Esophagus squamous epithelium (tissue), 5 donors: ENCODE measurements at regions not wholly inside any gene's neighbourhood (a gene's known extent, or its start where the extent isn't known, plus 50 kb on each side); places are given as distances from the start of the nearest gene placed in this dataset.

Source experiments
- DNase-seq: peaks from one replicate; lab custom pipeline; 2025; lab: John Stamatoyannopoulos, UW
- H3K27ac ChIP-seq, 4 donors: fragments of 200-600 bp; sonication (generic); one replicate each; pipeline ENCODE4 v1.5.1; 2016 to 2019; ENCODE audit warnings: mild to moderate bottlenecking in 1 of 4
- H3K27me3 ChIP-seq, 4 donors: fragments of 200-600 bp; sonication (generic); 1 replicate in 3 of 4; 2 replicates in 1 of 4; pipeline versions ENCODE4 v1.5.1 to v1.6.0; 2017 to 2021; ENCODE audit warnings: antibody characterized with exemption in 1 of 4
- H3K36me3 ChIP-seq, 3 donors: fragments of 200-600 bp; sonication (generic); one replicate each; pipeline ENCODE4 v1.5.1; 2016 to 2019
- H3K4me1 ChIP-seq, 3 donors: fragments of 200-600 bp; sonication (generic); one replicate each; pipeline ENCODE4 v1.5.1; 2017 to 2019
- H3K4me3 ChIP-seq, 4 donors: fragments of 200-600 bp; sonication (generic); 1 replicate in 3 of 4; 2 replicates in 1 of 4; pipeline ENCODE4 v1.5.1; 2016 to 2019; ENCODE audit warnings: mild to moderate bottlenecking in 2 of 4, moderate library complexity in 1 of 4
- H3K9me3 ChIP-seq, 3 donors: fragments of 200-600 bp; sonication (generic); one replicate each; pipeline ENCODE4 v1.5.1; 2016 to 2019
- POLR2A ChIP-seq, 4 donors: fragments of 450-650 bp; IDR thresholded peaks; one replicate each; pipeline ENCODE4 v1.6.1; 2017; ENCODE audit warnings: antibody characterized with exemption in 4 of 4, mild to moderate bottlenecking in 4 of 4, moderate library complexity in 3 of 4
- WGBS, 2 donors: methylation state at CpG; one replicate each; pipeline ENCODE4 v1.1.5; 2018; 5-methylcytosine and 5-hydroxymethylcytosine counted together
- intact Hi-C: fragments of 100-400 bp; cut with DNase I; formaldehyde crosslinking; loops from one replicate; pipeline ENCODE4 v1.15.0; 2022
- TF ChIP-seq, protein P1 (sequence below), 6 experiments: fragments of 450-650 bp in 4 of 6; fragments of 200-600 bp in 2 of 6; sonication (generic) in 2 of 6; IDR thresholded peaks; one replicate each; pipeline ENCODE4 v1.5.1; 2016 to 2019; ENCODE audit warnings: antibody characterized with exemption in 6 of 6, mild to moderate bottlenecking in 4 of 6, moderate library complexity in 4 of 6
- donor health status: DM: yes; HTN: yes; CAD: no.

DNA sequence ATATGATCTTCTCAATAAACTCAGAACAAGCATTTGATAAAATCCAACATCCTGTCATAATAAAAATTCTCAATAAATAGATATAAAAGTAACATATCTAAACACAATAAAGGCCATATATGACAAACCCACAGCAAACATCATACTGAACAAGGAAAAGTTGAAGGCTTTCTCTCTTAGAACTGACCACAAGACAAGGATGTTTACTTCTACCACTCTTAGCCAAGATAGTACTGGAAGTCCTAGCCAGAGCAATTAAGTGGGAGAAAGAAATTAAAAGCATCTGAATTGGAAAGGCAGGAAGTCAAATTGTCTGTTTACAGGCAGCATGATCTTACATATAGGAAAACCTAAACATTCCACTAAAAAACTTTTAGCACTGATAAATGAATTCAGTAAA is 510.9 kb downstream of the ANKRD7 start:
- Histone ChIP-seq H3K27ac (no peak overlapping the region), H3K27me3 (no peaks in the 10 kb centered on the region), H3K9me3 (no peaks in the 10 kb centered on the region), H3K4me3 (no peak overlapping the region), H3K4me1 (no peaks in the 10 kb centered on the region), H3K36me3 (no peaks in the 10 kb centered on the region)
- DNase-seq, result no peak
- intact Hi-C loops, result no loop called here
- TF ChIP-seq, protein P1, sequence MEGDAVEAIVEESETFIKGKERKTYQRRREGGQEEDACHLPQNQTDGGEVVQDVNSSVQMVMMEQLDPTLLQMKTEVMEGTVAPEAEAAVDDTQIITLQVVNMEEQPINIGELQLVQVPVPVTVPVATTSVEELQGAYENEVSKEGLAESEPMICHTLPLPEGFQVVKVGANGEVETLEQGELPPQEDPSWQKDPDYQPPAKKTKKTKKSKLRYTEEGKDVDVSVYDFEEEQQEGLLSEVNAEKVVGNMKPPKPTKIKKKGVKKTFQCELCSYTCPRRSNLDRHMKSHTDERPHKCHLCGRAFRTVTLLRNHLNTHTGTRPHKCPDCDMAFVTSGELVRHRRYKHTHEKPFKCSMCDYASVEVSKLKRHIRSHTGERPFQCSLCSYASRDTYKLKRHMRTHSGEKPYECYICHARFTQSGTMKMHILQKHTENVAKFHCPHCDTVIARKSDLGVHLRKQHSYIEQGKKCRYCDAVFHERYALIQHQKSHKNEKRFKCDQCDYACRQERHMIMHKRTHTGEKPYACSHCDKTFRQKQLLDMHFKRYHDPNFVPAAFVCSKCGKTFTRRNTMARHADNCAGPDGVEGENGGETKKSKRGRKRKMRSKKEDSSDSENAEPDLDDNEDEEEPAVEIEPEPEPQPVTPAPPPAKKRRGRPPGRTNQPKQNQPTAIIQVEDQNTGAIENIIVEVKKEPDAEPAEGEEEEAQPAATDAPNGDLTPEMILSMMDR (IDR thresholded peaks at IDR 0.05), result no peak
- TF ChIP-seq POLR2A (IDR thresholded peaks at IDR 0.05), result no peak

DNA sequence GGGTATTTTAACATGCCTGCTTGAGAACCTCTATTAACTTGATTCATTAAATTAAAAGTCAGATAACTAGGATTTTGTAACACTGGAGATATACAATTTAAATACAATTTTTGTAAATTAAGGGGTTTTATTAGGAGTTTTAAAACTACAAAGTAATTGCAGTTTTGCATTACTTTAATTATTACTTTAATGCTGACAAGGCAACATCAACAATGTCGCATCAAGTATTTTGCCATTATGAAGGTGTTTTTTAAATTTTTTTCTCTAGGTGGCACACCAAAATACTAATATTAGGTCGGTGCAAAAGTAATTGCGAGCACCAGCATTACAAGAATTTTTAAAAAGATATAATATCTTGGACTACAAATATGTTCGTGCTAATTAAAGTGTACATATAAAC is 513.4 kb downstream of the ANKRD7 start:
- Histone ChIP-seq H3K4me3 (no peak overlapping the region), H3K27ac (no peak overlapping the region), H3K9me3 (no peaks in the 10 kb centered on the region), H3K27me3 (no peaks in the 10 kb centered on the region), H3K4me1 (no peaks in the 10 kb centered on the region), H3K36me3 (no peaks in the 10 kb centered on the region)
- TF ChIP-seq, protein P1 (IDR thresholded peaks at IDR 0.05), result no peak
- TF ChIP-seq POLR2A (IDR thresholded peaks at IDR 0.05), result no peak
- no peak for DNase-seq
- 75 to 88% methylated on average over 4 of the region's 4 CpGs for WGBS, 2 donors
- intact Hi-C loops, result no loop called here

DNA sequence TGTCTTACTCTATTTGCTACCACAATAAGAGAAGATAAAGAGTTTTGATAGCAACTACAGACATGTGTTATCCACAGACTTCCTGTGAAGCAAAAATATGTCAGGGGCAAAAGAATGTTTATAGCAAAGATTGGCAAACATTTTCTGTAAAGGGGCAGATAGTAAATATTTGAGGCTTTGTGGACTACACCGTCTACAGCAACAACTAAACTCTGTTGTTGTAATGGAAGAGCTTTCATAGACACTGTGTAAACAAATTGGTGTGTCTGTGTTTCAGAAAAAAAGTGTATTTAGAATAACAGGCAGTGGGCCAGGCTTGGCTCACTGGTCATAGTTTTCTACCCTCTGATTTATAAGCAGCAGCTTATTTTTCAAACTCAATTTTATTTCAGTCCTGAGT is 521.4 kb downstream of the ANKRD7 start:
- Histone ChIP-seq H3K4me3 (no peak overlapping the region), H3K36me3 (no peaks in the 10 kb centered on the region), H3K9me3 (no peaks in the 10 kb centered on the region), H3K27ac (no peak overlapping the region), H3K4me1 (no peaks in the 10 kb centered on the region), H3K27me3 (no peaks in the 10 kb centered on the region)
- WGBS, 2 donors, result 12 to 25% methylated on average over 1 of the region's 1 CpG
- TF ChIP-seq POLR2A (IDR thresholded peaks at IDR 0.05), result no peak
- TF ChIP-seq, protein P1 (IDR thresholded peaks at IDR 0.05), result no peak
- intact Hi-C loops, result no loop called here
- no peak for DNase-seq

DNA sequence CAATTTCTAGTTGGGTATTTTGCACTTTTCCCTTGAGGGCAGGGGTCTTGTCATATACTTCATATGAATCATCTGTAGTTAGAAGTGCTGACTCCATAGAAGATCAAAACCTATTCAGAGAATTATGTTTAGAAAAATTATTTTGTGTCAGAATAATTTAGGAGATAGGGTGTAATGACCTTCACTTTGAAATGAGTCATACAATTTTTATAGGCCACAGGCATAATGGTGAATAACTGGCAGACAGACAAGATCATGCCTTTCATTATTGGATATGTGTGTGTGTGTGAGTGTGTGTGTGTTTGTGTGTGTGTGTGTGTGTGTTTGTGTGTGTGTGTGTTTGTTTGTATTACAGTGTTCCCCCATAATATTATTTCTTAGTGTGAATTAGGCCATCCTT is 523.0 kb downstream of the ANKRD7 start:
- DNase-seq, result no peak
- Histone ChIP-seq H3K36me3 (no peaks in the 10 kb centered on the region), H3K4me3 (no peak overlapping the region), H3K27me3 (no peaks in the 10 kb centered on the region), H3K9me3 (no peaks in the 10 kb centered on the region), H3K4me1 (no peaks in the 10 kb centered on the region), H3K27ac (no peak overlapping the region)
- TF ChIP-seq POLR2A (IDR thresholded peaks at IDR 0.05), result no peak
- TF ChIP-seq, protein P1 (IDR thresholded peaks at IDR 0.05), result no peak
- intact Hi-C loops, result no loop called here

DNA sequence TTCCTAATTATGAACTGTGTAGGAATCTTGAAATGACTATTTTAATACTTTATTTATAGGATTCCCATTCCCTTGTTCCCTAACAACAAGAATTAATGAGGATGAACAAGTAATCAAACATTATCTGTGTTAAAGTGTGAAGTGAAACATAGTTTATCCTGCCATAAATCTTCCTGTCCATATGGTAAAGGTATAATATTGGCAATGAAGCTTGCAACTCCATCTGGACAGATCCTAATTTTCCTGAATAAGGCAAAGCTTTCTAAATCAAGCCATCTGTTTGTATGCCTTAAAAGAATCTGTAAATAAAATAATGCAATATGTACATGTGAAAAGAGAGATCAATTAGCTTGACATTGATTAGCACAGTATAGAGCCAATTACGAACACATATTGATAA is 529.0 kb downstream of the ANKRD7 start:
- Histone ChIP-seq H3K27ac (no peak overlapping the region), H3K27me3 (no peaks in the 10 kb centered on the region), H3K36me3 (no peaks in the 10 kb centered on the region), H3K9me3 (no peaks in the 10 kb centered on the region), H3K4me3 (no peak overlapping the region), H3K4me1 (peaks cover 0 to 32% (median 0%) of the 10 kb centered on the region in 3 donors)
- 84 to 86% methylated on average over 1 of the region's 1 CpG for WGBS, 2 donors
- DNase-seq, result no peak
- TF ChIP-seq, protein P1 (IDR thresholded peaks at IDR 0.05), result no peak
- no peak for TF ChIP-seq POLR2A (IDR thresholded peaks at IDR 0.05)
- intact Hi-C loops, result no loop called here
